ENCODE measurements at regions not wholly inside any gene's neighbourhood (a gene's known extent, or its start where the extent isn't known, plus 50 kb on each side); places are given as distances from the start of the nearest gene placed in this dataset.
"Not testable (repeated sequence)": the region's sequence is repeated elsewhere in the genome, so short reads cannot be mapped to it uniquely, and the experiment has no call there.

- TF ChIP-seq, protein P1, sequence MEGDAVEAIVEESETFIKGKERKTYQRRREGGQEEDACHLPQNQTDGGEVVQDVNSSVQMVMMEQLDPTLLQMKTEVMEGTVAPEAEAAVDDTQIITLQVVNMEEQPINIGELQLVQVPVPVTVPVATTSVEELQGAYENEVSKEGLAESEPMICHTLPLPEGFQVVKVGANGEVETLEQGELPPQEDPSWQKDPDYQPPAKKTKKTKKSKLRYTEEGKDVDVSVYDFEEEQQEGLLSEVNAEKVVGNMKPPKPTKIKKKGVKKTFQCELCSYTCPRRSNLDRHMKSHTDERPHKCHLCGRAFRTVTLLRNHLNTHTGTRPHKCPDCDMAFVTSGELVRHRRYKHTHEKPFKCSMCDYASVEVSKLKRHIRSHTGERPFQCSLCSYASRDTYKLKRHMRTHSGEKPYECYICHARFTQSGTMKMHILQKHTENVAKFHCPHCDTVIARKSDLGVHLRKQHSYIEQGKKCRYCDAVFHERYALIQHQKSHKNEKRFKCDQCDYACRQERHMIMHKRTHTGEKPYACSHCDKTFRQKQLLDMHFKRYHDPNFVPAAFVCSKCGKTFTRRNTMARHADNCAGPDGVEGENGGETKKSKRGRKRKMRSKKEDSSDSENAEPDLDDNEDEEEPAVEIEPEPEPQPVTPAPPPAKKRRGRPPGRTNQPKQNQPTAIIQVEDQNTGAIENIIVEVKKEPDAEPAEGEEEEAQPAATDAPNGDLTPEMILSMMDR (IDR thresholded peaks at IDR 0.05; ENCODE audit: unreplicated experiment): no peak
- Mint-ChIP-seq H3K4me3 (ENCODE audit: unreplicated experiment) (no peak overlapping the region), H3K4me1 (ENCODE audit: insufficient read depth, unreplicated experiment) (no peaks in the 10 kb centered on the region), H3K36me3 (ENCODE audit: insufficient read depth, unreplicated experiment) (no peaks in the 10 kb centered on the region), H3K9me3 (ENCODE audit: unreplicated experiment) (no peaks in the 10 kb centered on the region), H3K27ac (ENCODE audit: low read depth, unreplicated experiment) (no peak overlapping the region), H3K27me3 (ENCODE audit: insufficient read depth, unreplicated experiment) (no peaks in the 10 kb centered on the region)
- no TSS peak for BruUV-seq (replicated peaks)
- intact Hi-C loops (cut with micrococcal nuclease): no loop called here
- ChIA-PET CTCF (no interaction called here), POLR2A (no interaction called here)
- no peak for DNase-seq (ENCODE audit: unreplicated experiment)
Observed at GRCh38 chr6:12624142-12624837, 92.3 kb upstream of the PHACTR1 start.

GRCh38 chr6:12627053-12627452 is 89.5 kb upstream of the PHACTR1 start:
- no TSS peak for BruUV-seq (replicated peaks)
- Mint-ChIP-seq H3K27ac (ENCODE audit: low read depth, unreplicated experiment) (no peak overlapping the region), H3K9me3 (ENCODE audit: unreplicated experiment) (no peaks in the 10 kb centered on the region), H3K4me1 (ENCODE audit: insufficient read depth, unreplicated experiment) (no peaks in the 10 kb centered on the region), H3K36me3 (ENCODE audit: insufficient read depth, unreplicated experiment) (no peaks in the 10 kb centered on the region), H3K4me3 (ENCODE audit: unreplicated experiment) (no peak overlapping the region), H3K27me3 (ENCODE audit: insufficient read depth, unreplicated experiment) (no peaks in the 10 kb centered on the region)
- DNase-seq (ENCODE audit: unreplicated experiment): no peak
- ChIA-PET POLR2A (interaction anchor here (0.6 kb wide), 1 partner anchor 237 kb away, joined by 3 read pairs; no protein-coding TSS in a partner anchor), CTCF (no interaction called here)
- TF ChIP-seq, protein P1 (IDR thresholded peaks at IDR 0.05; ENCODE audit: unreplicated experiment): no peak
- intact Hi-C loops (cut with micrococcal nuclease): no loop called here

GRCh38 chr6:12628327-12628726 is 88.2 kb upstream of the PHACTR1 start:
- Mint-ChIP-seq H3K4me1 (ENCODE audit: insufficient read depth, unreplicated experiment) (no peaks in the 10 kb centered on the region), H3K9me3 (ENCODE audit: unreplicated experiment) (no peaks in the 10 kb centered on the region), H3K27me3 (ENCODE audit: insufficient read depth, unreplicated experiment) (no peaks in the 10 kb centered on the region), H3K27ac (ENCODE audit: low read depth, unreplicated experiment) (no peak overlapping the region), H3K4me3 (ENCODE audit: unreplicated experiment) (no peak overlapping the region), H3K36me3 (ENCODE audit: insufficient read depth, unreplicated experiment) (no peaks in the 10 kb centered on the region)
- no TSS peak for BruUV-seq (replicated peaks)
- POLR2A ChIA-PET: no interaction called here
- no peak for DNase-seq (ENCODE audit: unreplicated experiment)
- TF ChIP-seq, protein P1 (IDR thresholded peaks at IDR 0.05; ENCODE audit: unreplicated experiment): no peak
- CTCF ChIA-PET: no interaction called here
- intact Hi-C loops (cut with micrococcal nuclease): no loop called here

GRCh38 chr6:12633746-12634145 is 82.8 kb upstream of the PHACTR1 start:
- BruUV-seq (replicated peaks); POLR2A ChIA-PET: not testable (repeated sequence)

GRCh38 chr6:12635375-12635774 is 81.2 kb upstream of the PHACTR1 start:
- Mint-ChIP-seq H3K27me3 (ENCODE audit: insufficient read depth, unreplicated experiment) (peaks cover 11% of the 10 kb centered on the region), H3K36me3 (ENCODE audit: insufficient read depth, unreplicated experiment) (no peaks in the 10 kb centered on the region), H3K4me3 (ENCODE audit: unreplicated experiment) (no peak overlapping the region), H3K27ac (ENCODE audit: low read depth, unreplicated experiment) (no peak overlapping the region), H3K4me1 (ENCODE audit: insufficient read depth, unreplicated experiment) (peaks cover 6% of the 10 kb centered on the region), H3K9me3 (ENCODE audit: unreplicated experiment) (no peaks in the 10 kb centered on the region)
- intact Hi-C loops (cut with micrococcal nuclease): no loop called here
- TF ChIP-seq, protein P1 (IDR thresholded peaks at IDR 0.05; ENCODE audit: unreplicated experiment): no peak
- CTCF ChIA-PET: interaction anchor here (0.6 to 0.7 kb wide), 2 partner anchors 19 to 872 kb away, joined by 3 read pairs; no protein-coding TSS in a partner anchor
- POLR2A ChIA-PET: no interaction called here
- no TSS peak for BruUV-seq (replicated peaks)
- no peak for DNase-seq (ENCODE audit: unreplicated experiment)

More at GRCh38 chr6:12633746-12634145, 82.8 kb upstream of the PHACTR1 start:
- peaks cover 11% of the 10 kb centered on the region for H3K27me3 Mint-ChIP-seq (ENCODE audit: insufficient read depth, unreplicated experiment)
- H3K4me1 Mint-ChIP-seq (ENCODE audit: insufficient read depth, unreplicated experiment); H3K27ac Mint-ChIP-seq (ENCODE audit: low read depth, unreplicated experiment); H3K36me3 Mint-ChIP-seq (ENCODE audit: insufficient read depth, unreplicated experiment); CTCF ChIA-PET; H3K9me3 Mint-ChIP-seq (ENCODE audit: unreplicated experiment); intact Hi-C loops (cut with micrococcal nuclease); H3K4me3 Mint-ChIP-seq (ENCODE audit: unreplicated experiment); DNase-seq (ENCODE audit: unreplicated experiment): not testable (repeated sequence)
